Nephron progenitor cell (in vitro differentiated cells): ENCODE measurements at regions not wholly inside any gene's neighbourhood (a gene's known extent, or its start where the extent isn't known, plus 50 kb on each side); places are given as distances from the start of the nearest gene placed in this dataset.
A peak's percentile ranks its signal among the peaks of the same experiment; 100 is the strongest.
"Not testable (repeated sequence)": the region's sequence is repeated elsewhere in the genome, so short reads cannot be mapped to it uniquely, and the experiment has no call there.

Source experiments
- DNase-seq: peaks from one replicate; pipeline ENCODE4 v3.0.0; 2021
- H3K27ac Mint-ChIP-seq: 2 replicates; pipeline ENCODE4 v1.8.0; 2021; ENCODE audit warnings: mild to moderate bottlenecking, moderate library complexity, mixed read lengths
- H3K27me3 Mint-ChIP-seq: 2 replicates; pipeline ENCODE4 v1.8.0; 2021; ENCODE audit warnings: mild to moderate bottlenecking, low read depth, mixed read lengths; ENCODE audit not compliant: poor library complexity
- H3K36me3 Mint-ChIP-seq: 2 replicates; pipeline ENCODE4 v1.8.0; 2021; ENCODE audit warnings: low read depth, mixed read lengths
- H3K4me1 Mint-ChIP-seq: 2 replicates; pipeline ENCODE4 v1.8.0; 2021; ENCODE audit warnings: mixed read lengths
- H3K4me3 Mint-ChIP-seq: 2 replicates; pipeline ENCODE4 v1.8.0; 2021; ENCODE audit warnings: mild to moderate bottlenecking, moderate library complexity, mixed read lengths
- H3K9me3 Mint-ChIP-seq: 2 replicates; pipeline ENCODE4 v1.8.0; 2021; ENCODE audit warnings: mild to moderate bottlenecking, moderate library complexity, mixed read lengths
- TF ChIP-seq, protein P1 (sequence below): fragments of 200-600 bp; sonication (generic); IDR thresholded peaks from 2 replicates; pipeline ENCODE4 v1.5.0; 2021; ENCODE audit warnings: antibody characterized with exemption

DNA sequence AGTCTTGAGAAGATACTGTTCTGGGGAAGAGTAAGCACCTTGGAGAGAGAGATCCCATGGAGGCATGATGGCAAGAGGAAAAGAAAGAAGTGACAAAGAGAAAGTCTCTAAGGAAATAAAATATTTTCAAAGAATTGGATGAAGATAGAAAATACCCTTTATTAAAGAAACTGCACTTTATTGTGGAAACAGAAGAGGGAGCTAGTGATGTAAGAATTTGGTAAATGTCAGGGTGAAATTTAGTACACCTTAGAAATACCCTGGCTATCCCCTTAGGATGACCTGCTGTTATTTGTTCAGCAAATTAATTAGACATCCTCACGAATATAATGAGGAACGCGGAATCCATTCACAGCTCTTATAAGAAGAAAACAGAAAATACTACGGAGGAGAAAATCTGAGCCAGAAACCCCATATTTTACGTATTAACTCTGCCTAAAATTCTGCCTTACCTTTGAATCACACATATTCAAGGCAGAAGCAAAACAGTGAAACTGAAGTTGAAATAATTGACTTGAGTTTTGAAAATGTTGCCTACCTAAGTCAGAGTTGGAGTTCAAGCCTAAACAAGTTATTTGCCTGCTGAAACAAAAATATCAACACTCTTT is 90.7 kb downstream of the TFPI2 start:
- Mint-ChIP-seq H3K4me1 (no peaks in the 10 kb centered on the region), H3K9me3 (peaks cover 16% of the 10 kb centered on the region), H3K27me3 (peaks cover 3% of the 10 kb centered on the region), H3K27ac (no peak overlapping the region), H3K36me3 (no peaks in the 10 kb centered on the region), H3K4me3 (no peak overlapping the region)
- TF ChIP-seq, protein P1, sequence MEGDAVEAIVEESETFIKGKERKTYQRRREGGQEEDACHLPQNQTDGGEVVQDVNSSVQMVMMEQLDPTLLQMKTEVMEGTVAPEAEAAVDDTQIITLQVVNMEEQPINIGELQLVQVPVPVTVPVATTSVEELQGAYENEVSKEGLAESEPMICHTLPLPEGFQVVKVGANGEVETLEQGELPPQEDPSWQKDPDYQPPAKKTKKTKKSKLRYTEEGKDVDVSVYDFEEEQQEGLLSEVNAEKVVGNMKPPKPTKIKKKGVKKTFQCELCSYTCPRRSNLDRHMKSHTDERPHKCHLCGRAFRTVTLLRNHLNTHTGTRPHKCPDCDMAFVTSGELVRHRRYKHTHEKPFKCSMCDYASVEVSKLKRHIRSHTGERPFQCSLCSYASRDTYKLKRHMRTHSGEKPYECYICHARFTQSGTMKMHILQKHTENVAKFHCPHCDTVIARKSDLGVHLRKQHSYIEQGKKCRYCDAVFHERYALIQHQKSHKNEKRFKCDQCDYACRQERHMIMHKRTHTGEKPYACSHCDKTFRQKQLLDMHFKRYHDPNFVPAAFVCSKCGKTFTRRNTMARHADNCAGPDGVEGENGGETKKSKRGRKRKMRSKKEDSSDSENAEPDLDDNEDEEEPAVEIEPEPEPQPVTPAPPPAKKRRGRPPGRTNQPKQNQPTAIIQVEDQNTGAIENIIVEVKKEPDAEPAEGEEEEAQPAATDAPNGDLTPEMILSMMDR = peak; percentile 42
- DNase-seq = peak; percentile 2

DNA sequence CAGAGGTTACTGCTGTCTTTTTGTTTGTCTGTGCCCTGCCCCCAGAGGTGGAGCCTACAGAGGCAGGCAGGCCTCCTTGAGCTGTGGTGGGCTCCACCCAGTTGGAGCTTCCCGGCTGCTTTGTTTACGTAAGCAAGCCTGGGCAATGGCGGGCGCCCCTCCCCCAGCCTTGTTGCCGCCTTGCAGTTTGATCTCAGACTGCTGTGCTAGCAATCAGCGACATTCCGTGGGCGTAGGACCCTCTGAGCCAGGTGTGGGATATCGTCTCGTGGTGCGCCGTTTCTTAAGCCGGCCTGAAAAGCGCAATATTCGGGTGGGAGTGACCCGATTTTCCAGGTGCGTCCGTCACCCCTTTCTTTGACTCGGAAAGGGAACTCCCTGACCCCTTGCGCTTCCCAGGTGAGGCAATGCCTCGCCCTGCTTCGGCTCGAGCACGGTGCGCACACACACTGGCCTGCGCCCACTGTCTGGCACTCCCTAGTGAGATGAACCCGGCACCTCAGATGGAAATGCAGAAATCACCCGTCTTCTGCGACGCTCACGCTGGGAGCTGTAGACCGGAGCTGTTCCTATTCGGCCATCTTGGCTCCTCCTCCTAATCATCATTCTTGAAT is 97.4 kb downstream of the TFPI2 start:
- H3K36me3 Mint-ChIP-seq, DNase-seq, H3K27me3 Mint-ChIP-seq, H3K4me1 Mint-ChIP-seq, H3K4me3 Mint-ChIP-seq, H3K27ac Mint-ChIP-seq, H3K9me3 Mint-ChIP-seq: not testable (repeated sequence)

DNA sequence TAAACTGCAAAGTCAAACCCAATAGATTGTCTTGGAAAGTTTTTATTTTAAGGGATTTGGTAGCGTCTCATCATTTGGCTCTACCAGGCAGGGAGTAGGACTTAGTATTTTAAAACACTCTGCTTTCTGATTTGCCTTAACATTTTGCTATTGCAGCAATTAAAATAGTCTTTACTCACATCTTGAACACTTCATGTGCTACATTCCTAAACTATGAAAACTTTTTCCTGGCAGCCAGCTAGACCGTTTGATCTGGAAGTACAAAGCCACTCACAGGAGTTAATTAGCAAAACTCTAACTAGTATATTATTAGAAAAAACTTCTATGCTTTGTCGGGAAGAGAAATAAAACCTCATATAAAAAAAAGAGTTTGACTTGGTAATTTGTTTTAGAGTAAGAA is 111.4 kb downstream of the TFPI2 start:
- H3K27me3 Mint-ChIP-seq = no peaks in the 10 kb centered on the region
- TF ChIP-seq, protein P1 = no peak
- no peaks in the 10 kb centered on the region for H3K36me3 Mint-ChIP-seq
- no peak for DNase-seq
- H3K9me3 Mint-ChIP-seq = no peaks in the 10 kb centered on the region
- no peaks in the 10 kb centered on the region for H3K4me1 Mint-ChIP-seq
- no peak overlapping the region for H3K27ac Mint-ChIP-seq
- no peak overlapping the region for H3K4me3 Mint-ChIP-seq

DNA sequence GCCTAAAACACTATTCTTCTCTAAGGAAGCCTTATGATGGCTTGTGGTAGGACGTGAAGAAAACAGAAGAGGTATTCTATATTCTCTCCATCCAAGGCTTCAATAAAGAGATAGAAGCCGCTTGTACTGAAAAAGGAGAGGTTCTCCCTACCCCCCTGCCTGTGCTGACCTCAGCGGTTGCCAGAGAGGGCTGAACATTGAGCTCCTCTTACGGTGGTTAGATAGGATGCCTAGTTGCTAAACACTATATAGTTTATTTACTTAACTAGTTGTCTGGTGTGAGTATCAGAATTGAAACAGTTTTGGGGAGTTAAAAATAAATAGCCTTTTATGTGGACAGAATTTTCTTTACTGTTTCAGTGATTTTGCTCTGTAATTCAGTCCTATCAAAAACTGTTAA is 112.2 kb downstream of the TFPI2 start:
- Mint-ChIP-seq H3K9me3 (no peaks in the 10 kb centered on the region), H3K27ac (no peak overlapping the region), H3K4me1 (no peaks in the 10 kb centered on the region), H3K36me3 (no peaks in the 10 kb centered on the region), H3K27me3 (no peaks in the 10 kb centered on the region), H3K4me3 (no peak overlapping the region)
- DNase-seq = no peak
- TF ChIP-seq, protein P1 = no peak

DNA sequence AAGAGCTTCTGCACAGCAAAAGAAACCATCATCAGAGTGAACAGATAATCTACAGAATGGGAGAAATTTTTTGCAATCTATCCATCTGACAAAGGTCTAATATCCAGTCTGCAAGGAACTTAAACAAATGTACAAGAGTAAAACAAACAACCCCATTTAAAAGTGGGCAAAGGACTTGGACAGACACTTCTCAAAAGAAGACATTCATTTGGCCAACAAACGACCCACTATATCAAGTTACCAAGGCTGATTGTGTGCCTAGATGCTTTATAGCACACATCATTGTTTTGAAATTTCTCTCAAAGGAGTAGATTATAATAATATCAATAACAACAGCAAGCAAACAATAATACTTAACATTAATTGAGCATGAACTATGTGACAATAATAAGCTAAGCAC is 117.1 kb downstream of the TFPI2 start:
- Mint-ChIP-seq H3K27ac (no peak overlapping the region), H3K4me1 (no peaks in the 10 kb centered on the region), H3K27me3 (peaks cover 3% of the 10 kb centered on the region), H3K9me3 (no peaks in the 10 kb centered on the region), H3K4me3 (no peak overlapping the region), H3K36me3 (no peaks in the 10 kb centered on the region)
- DNase-seq = no peak
- TF ChIP-seq, protein P1 = no peak

DNA sequence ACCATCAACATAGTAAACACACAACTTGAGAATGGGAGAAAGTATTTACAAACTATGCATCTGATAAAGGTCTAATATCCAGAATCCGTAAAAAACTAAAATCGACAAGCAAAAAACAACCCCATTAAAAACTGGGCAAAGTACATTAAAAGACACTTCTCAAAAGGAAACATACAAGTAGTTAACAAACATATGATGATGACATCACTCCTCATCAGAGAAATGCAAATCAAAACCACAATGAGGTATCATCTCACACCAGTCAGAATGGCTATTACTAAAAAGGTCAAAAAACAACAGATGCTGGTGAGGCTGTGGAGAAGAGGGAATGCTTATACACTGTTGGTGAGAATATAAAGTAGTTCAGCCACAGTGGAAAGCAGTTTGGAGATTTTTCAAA is 125.1 kb downstream of the TFPI2 start:
- H3K4me3 Mint-ChIP-seq = no peak overlapping the region
- no peaks in the 10 kb centered on the region for H3K27me3 Mint-ChIP-seq
- no peak for DNase-seq
- no peak overlapping the region for H3K27ac Mint-ChIP-seq
- H3K36me3 Mint-ChIP-seq = no peaks in the 10 kb centered on the region
- no peaks in the 10 kb centered on the region for H3K4me1 Mint-ChIP-seq
- no peaks in the 10 kb centered on the region for H3K9me3 Mint-ChIP-seq
- TF ChIP-seq, protein P1 = no peak
